Ascending aorta (tissue), 2 donors: ENCODE measurements at regions not wholly inside any gene's neighbourhood (a gene's known extent, or its start where the extent isn't known, plus 50 kb on each side); places are given as distances from the start of the nearest gene placed in this dataset.

Source experiments
- DNase-seq, 2 donors: peaks; one replicate each; pipeline ENCODE4 v3.0.0-alpha.2; 2019; ENCODE audit warnings: low spot score in 2 of 2
- H3K27ac ChIP-seq, 2 donors: fragments of 200-600 bp; sonication (generic); one replicate each; pipeline ENCODE4 v1.5.1; 2016 to 2017; ENCODE audit warnings: mild to moderate bottlenecking in 1 of 2
- H3K27me3 ChIP-seq: fragments of 200-600 bp; sonication (generic); one replicate; pipeline ENCODE4 v1.5.1; 2017
- H3K36me3 ChIP-seq, 2 donors: fragments of 200-600 bp; sonication (generic); one replicate each; pipeline ENCODE4 v1.5.1; 2016
- H3K4me1 ChIP-seq, 2 donors: fragments of 200-600 bp; sonication (generic); one replicate each; pipeline ENCODE4 v1.5.1; 2016 to 2017; ENCODE audit warnings: mild to moderate bottlenecking in 1 of 2
- H3K4me3 ChIP-seq, 2 donors: fragments of 200-600 bp; sonication (generic); one replicate each; pipeline ENCODE4 v1.5.1; 2016 to 2017; ENCODE audit warnings: mild to moderate bottlenecking in 1 of 2
- H3K9me3 ChIP-seq, 2 donors: fragments of 200-600 bp; sonication (generic); one replicate each; pipeline ENCODE4 v1.5.1; 2016
- CTCF ChIP-seq, 3 experiments: fragments of 200-600 bp in 2 of 3; fragments of 450-650 bp in 1 of 3; sonication (generic) in 2 of 3; IDR thresholded peaks; one replicate each; pipeline ENCODE4 v1.5.1; 2016 to 2019; ENCODE audit warnings: antibody characterized with exemption in 3 of 3, mild to moderate bottlenecking in 1 of 3, moderate library complexity in 1 of 3
- intact Hi-C: fragments of 100-400 bp; cut with DNase I; formaldehyde crosslinking; loops from one replicate; pipeline ENCODE4 v1.15.1; 2023

GRCh38 chr2:139872503-139872902 is 1092.3 kb upstream of the NXPH2 start:
- no peaks in the 10 kb centered on the region for H3K27me3 ChIP-seq
- DNase-seq, result no peak
- H3K4me3 ChIP-seq, result no peak overlapping the region
- TF ChIP-seq CTCF (IDR thresholded peaks at IDR 0.05), result no peak
- no peak overlapping the region for H3K27ac ChIP-seq
- no peaks in the 10 kb centered on the region for H3K36me3 ChIP-seq
- H3K4me1 ChIP-seq, result no peaks in the 10 kb centered on the region
- intact Hi-C loops, result no loop called here
- H3K9me3 ChIP-seq, result no peaks in the 10 kb centered on the region

- Histone ChIP-seq H3K4me1 (no peaks in the 10 kb centered on the region), H3K27ac (no peak overlapping the region), H3K4me3 (no peak overlapping the region), H3K36me3 (no peaks in the 10 kb centered on the region), H3K27me3 (no peaks in the 10 kb centered on the region), H3K9me3 (no peaks in the 10 kb centered on the region)
- TF ChIP-seq CTCF (IDR thresholded peaks at IDR 0.05), result no peak
- intact Hi-C loops, result no loop called here
- no peak for DNase-seq
Observed at GRCh38 chr2:139872032-139872431, 1091.8 kb upstream of the NXPH2 start.

GRCh38 chr2:139867601-139868226 is 1087.5 kb upstream of the NXPH2 start:
- TF ChIP-seq CTCF (IDR thresholded peaks at IDR 0.05), result no peak
- no peaks in the 10 kb centered on the region for H3K4me1 ChIP-seq
- no peaks in the 10 kb centered on the region for H3K9me3 ChIP-seq
- DNase-seq, result no peak
- H3K27me3 ChIP-seq, result no peaks in the 10 kb centered on the region
- no peaks in the 10 kb centered on the region for H3K36me3 ChIP-seq
- no peak overlapping the region for H3K27ac ChIP-seq
- intact Hi-C loops, result no loop called here
- H3K4me3 ChIP-seq, result no peak overlapping the region

GRCh38 chr2:139864821-139865302 is 1084.7 kb upstream of the NXPH2 start:
- no peaks in the 10 kb centered on the region for H3K4me1 ChIP-seq
- intact Hi-C loops, result no loop called here

GRCh38 chr2:139854769-139855483 is 1074.7 kb upstream of the NXPH2 start:
- DNase-seq, result no peak
- Histone ChIP-seq H3K27ac (no peak overlapping the region), H3K36me3 (no peaks in the 10 kb centered on the region), H3K27me3 (no peaks in the 10 kb centered on the region), H3K4me3 (no peak overlapping the region), H3K9me3 (no peaks in the 10 kb centered on the region), H3K4me1 (no peaks in the 10 kb centered on the region)
- intact Hi-C loops, result no loop called here
- TF ChIP-seq CTCF (IDR thresholded peaks at IDR 0.05), result no peak

More at GRCh38 chr2:139864821-139865302, 1084.7 kb upstream of the NXPH2 start:
- no peak for TF ChIP-seq CTCF (IDR thresholded peaks at IDR 0.05)
- DNase-seq, result no peak
- Histone ChIP-seq H3K27ac (no peak overlapping the region), H3K27me3 (no peaks in the 10 kb centered on the region), H3K4me3 (no peak overlapping the region), H3K36me3 (no peaks in the 10 kb centered on the region), H3K9me3 (no peaks in the 10 kb centered on the region)
